ENCODE measurements at regions not wholly inside any gene's neighbourhood (a gene's known extent, or its start where the extent isn't known, plus 50 kb on each side); places are given as distances from the start of the nearest gene placed in this dataset.

DNA sequence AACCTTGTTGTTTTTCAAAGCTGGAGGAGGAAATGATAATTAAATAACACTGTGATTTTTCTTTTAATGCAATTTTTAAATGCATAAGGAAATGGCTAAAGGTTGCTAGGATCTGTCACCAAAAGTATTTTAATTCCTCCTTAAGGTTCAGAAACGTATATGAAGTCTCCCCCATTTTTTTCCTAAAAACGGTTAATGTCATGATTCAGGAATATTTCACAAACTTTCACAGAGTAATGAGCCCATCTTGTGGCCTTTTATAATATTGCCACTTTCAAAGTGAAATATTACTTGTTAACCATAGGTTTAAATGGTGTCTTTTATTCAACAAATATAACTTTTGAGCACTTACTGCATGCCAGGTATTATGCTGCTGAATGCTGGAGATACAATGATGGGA, 99.5 kb upstream of the USP38 start:
- no peaks in the 10 kb centered on the region for H3K27me3 ChIP-seq (ENCODE audit: control insufficient read depth in 1 of 2, insufficient read depth in 2 of 2, low read length in 2 of 2)
- no peak overlapping the region for H3K4me3 ChIP-seq (ENCODE audit: low read depth in 1 of 2, low read length in 2 of 2)
- 12 to 18% methylated on average over 2 of the region's 2 CpGs for WGBS, 2 donors
- H3K36me3 ChIP-seq (ENCODE audit: control insufficient read depth in 2 of 2, insufficient read depth in 2 of 2, low read length in 1 of 2), result no peaks in the 10 kb centered on the region
- no peaks in the 10 kb centered on the region for H3K4me1 ChIP-seq (ENCODE audit: control insufficient read depth in 2 of 2, insufficient read depth in 2 of 2, low read length in 1 of 2)
- H3K9me3 ChIP-seq (ENCODE audit: control insufficient read depth in 2 of 2, insufficient read depth in 1 of 2, low read depth in 1 of 2, low read length in 1 of 2), result no peaks in the 10 kb centered on the region
- H3K27ac ChIP-seq (ENCODE audit: low read depth in 2 of 2, low read length in 1 of 2), result no peak overlapping the region

DNA sequence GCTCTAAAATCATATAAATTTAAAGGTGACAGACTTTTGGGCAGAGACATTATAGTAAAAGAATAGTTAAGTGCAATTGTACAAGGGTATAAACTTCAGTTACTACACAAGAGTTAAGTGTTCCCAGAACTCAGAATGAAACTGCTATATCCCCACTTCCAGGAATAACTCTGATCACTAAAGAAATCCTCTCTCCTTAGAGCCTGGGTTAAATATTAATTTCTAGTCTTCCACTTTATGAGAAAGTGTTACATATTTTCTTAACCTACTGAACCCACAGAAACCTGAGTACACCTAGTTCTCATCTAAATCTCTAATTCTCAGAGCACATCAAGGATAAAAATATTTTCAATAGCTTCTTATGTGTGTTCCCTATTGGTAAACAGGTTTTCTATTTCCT, 99.1 kb upstream of the USP38 start:
- Histone ChIP-seq H3K27me3 (ENCODE audit: control insufficient read depth in 1 of 2, insufficient read depth in 2 of 2, low read length in 2 of 2) (no peaks in the 10 kb centered on the region), H3K36me3 (ENCODE audit: control insufficient read depth in 2 of 2, insufficient read depth in 2 of 2, low read length in 1 of 2) (no peaks in the 10 kb centered on the region), H3K27ac (ENCODE audit: low read depth in 2 of 2, low read length in 1 of 2) (no peak overlapping the region), H3K4me3 (ENCODE audit: low read depth in 1 of 2, low read length in 2 of 2) (no peak overlapping the region), H3K9me3 (ENCODE audit: control insufficient read depth in 2 of 2, insufficient read depth in 1 of 2, low read depth in 1 of 2, low read length in 1 of 2) (no peaks in the 10 kb centered on the region), H3K4me1 (ENCODE audit: control insufficient read depth in 2 of 2, insufficient read depth in 2 of 2, low read length in 1 of 2) (no peaks in the 10 kb centered on the region)

DNA sequence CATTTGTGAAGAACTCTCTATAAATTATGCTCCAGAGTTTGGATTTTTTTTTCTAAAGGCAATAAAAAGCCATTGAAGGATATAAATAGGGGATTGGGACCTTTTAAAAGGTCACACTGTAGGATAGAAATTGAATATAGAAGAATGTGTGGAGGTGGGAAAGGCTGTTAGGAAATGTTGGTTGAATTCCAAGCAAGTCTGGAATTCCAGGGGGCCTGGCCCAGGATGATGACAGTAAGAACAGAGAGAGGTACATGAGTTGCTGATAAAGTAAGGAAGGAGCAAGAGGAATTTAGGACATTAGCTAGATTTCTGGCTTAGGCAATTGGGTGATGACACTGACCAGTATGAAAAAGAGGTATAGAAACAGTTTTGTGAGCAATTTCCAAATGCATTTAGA, 95.4 kb upstream of the USP38 start:
- no peak overlapping the region for H3K4me3 ChIP-seq (ENCODE audit: low read depth in 1 of 2, low read length in 2 of 2)
- H3K9me3 ChIP-seq (ENCODE audit: control insufficient read depth in 2 of 2, insufficient read depth in 1 of 2, low read depth in 1 of 2, low read length in 1 of 2), result no peaks in the 10 kb centered on the region
- no peak overlapping the region for H3K27ac ChIP-seq (ENCODE audit: low read depth in 2 of 2, low read length in 1 of 2)
- H3K36me3 ChIP-seq (ENCODE audit: control insufficient read depth in 2 of 2, insufficient read depth in 2 of 2, low read length in 1 of 2), result no peaks in the 10 kb centered on the region
- H3K27me3 ChIP-seq (ENCODE audit: control insufficient read depth in 1 of 2, insufficient read depth in 2 of 2, low read length in 2 of 2), result no peaks in the 10 kb centered on the region
- no peaks in the 10 kb centered on the region for H3K4me1 ChIP-seq (ENCODE audit: control insufficient read depth in 2 of 2, insufficient read depth in 2 of 2, low read length in 1 of 2)

DNA sequence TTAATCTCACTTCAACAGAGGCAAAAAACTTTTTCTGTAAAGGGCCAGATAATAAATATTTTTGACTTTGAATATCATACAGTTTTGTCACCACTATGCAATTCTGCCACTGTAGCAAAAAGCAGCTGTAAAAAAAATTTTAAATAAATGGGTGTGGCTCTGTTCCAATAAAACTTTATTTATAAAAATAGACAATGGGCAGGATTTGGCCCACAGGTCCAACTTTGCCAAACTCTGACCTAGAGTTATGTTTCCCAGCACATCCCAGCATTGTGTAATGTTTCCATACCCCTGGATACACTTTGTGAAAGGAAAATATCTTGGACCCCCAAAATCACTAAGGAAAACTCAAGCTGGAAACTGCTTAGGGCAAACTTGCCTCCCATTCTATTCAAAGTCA, 94.9 kb upstream of the USP38 start:
- no peaks in the 10 kb centered on the region for H3K9me3 ChIP-seq (ENCODE audit: control insufficient read depth in 2 of 2, insufficient read depth in 1 of 2, low read depth in 1 of 2, low read length in 1 of 2)
- H3K36me3 ChIP-seq (ENCODE audit: control insufficient read depth in 2 of 2, insufficient read depth in 2 of 2, low read length in 1 of 2), result no peaks in the 10 kb centered on the region
- no peaks in the 10 kb centered on the region for H3K4me1 ChIP-seq (ENCODE audit: control insufficient read depth in 2 of 2, insufficient read depth in 2 of 2, low read length in 1 of 2)
- H3K27me3 ChIP-seq (ENCODE audit: control insufficient read depth in 1 of 2, insufficient read depth in 2 of 2, low read length in 2 of 2), result no peaks in the 10 kb centered on the region
- no peak overlapping the region for H3K27ac ChIP-seq (ENCODE audit: low read depth in 2 of 2, low read length in 1 of 2)
- H3K4me3 ChIP-seq (ENCODE audit: low read depth in 1 of 2, low read length in 2 of 2), result no peak overlapping the region

DNA sequence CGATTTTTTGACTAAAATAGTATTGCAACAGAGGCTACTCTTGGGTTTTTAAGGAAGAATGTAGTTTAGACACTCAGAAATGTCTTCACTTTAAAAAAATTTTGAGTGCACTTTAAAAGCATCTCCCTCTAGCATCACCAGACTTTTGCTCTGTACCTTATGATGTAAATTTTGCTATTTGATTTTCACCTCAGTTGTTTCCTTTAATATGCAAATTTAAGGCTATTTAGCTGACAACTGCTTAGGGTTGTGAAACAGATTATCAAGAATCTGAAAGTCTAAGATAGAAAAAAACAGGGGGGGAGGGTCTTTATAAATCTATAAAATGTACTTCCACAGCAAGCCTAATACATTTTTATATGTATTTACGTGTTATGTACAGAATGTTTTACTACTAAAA, 92.9 kb upstream of the USP38 start:
- 80 to 85% methylated on average over 2 of the region's 2 CpGs for WGBS, 2 donors
- Histone ChIP-seq H3K4me1 (ENCODE audit: control insufficient read depth in 2 of 2, insufficient read depth in 2 of 2, low read length in 1 of 2) (no peaks in the 10 kb centered on the region), H3K27me3 (ENCODE audit: control insufficient read depth in 1 of 2, insufficient read depth in 2 of 2, low read length in 2 of 2) (no peaks in the 10 kb centered on the region)

DNA sequence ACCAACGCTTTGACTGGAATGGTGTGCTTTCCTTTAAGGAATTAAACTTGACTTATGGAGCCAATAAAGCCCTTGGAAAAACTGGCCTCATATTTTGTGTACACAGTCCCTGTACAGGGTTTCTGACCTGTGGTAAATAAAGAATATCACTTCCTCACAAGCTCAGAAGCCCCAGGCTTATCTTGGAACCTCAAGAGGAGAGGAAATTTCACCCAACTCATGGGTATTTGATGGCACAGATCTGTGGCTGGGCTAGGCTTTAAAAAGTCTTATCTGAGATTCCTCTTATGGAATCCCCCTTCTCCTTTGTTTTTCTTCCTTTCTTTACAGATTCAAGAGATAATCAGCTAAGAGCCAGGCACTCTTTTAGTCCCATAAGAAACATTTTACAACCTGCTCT, 89.3 kb upstream of the USP38 start:
- H3K9me3 ChIP-seq (ENCODE audit: control insufficient read depth in 2 of 2, insufficient read depth in 1 of 2, low read depth in 1 of 2, low read length in 1 of 2), result no peaks in the 10 kb centered on the region
- no peaks in the 10 kb centered on the region for H3K4me1 ChIP-seq (ENCODE audit: control insufficient read depth in 2 of 2, insufficient read depth in 2 of 2, low read length in 1 of 2)
- WGBS, 2 donors, result 74% methylated on average over 1 of the region's 1 CpG
- no peak overlapping the region for H3K4me3 ChIP-seq (ENCODE audit: low read depth in 1 of 2, low read length in 2 of 2)
- no peaks in the 10 kb centered on the region for H3K27me3 ChIP-seq (ENCODE audit: control insufficient read depth in 1 of 2, insufficient read depth in 2 of 2, low read length in 2 of 2)
- H3K27ac ChIP-seq (ENCODE audit: low read depth in 2 of 2, low read length in 1 of 2), result no peak overlapping the region
- H3K36me3 ChIP-seq (ENCODE audit: control insufficient read depth in 2 of 2, insufficient read depth in 2 of 2, low read length in 1 of 2), result no peaks in the 10 kb centered on the region

More for the DNA sequence above, 92.9 kb upstream of the USP38 start:
- H3K4me3 ChIP-seq (ENCODE audit: low read depth in 1 of 2, low read length in 2 of 2), result no peak overlapping the region
- no peaks in the 10 kb centered on the region for H3K9me3 ChIP-seq (ENCODE audit: control insufficient read depth in 2 of 2, insufficient read depth in 1 of 2, low read depth in 1 of 2, low read length in 1 of 2)
- H3K36me3 ChIP-seq (ENCODE audit: control insufficient read depth in 2 of 2, insufficient read depth in 2 of 2, low read length in 1 of 2), result no peaks in the 10 kb centered on the region
- H3K27ac ChIP-seq (ENCODE audit: low read depth in 2 of 2, low read length in 1 of 2), result no peak overlapping the region

DNA sequence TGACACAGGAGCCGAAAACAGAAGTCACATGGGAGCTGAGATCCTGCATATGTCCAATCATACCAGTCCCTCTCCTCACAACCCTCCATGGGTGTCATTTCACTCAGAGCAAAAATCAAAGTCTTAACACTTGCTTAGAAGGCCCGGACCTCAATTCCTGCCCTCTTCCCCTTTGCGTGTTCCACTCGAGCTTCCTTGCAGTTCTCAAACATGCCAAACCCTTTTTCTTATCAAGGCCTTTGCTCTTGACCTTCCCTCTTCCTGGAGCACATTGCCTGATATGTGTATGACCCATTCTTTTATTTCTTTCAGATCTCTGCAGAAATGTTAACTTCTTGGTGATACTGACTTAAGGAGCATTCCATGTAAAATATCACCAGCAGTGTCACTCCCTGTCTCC, 87.0 kb upstream of the USP38 start:
- H3K4me1 ChIP-seq (ENCODE audit: control insufficient read depth in 2 of 2, insufficient read depth in 2 of 2, low read length in 1 of 2), result no peaks in the 10 kb centered on the region
- H3K27ac ChIP-seq (ENCODE audit: low read depth in 2 of 2, low read length in 1 of 2), result no peak overlapping the region
- WGBS, 2 donors, result 57 to 62% methylated on average over 4 of the region's 4 CpGs
- no peaks in the 10 kb centered on the region for H3K27me3 ChIP-seq (ENCODE audit: control insufficient read depth in 1 of 2, insufficient read depth in 2 of 2, low read length in 2 of 2)
- no peaks in the 10 kb centered on the region for H3K36me3 ChIP-seq (ENCODE audit: control insufficient read depth in 2 of 2, insufficient read depth in 2 of 2, low read length in 1 of 2)
- H3K9me3 ChIP-seq (ENCODE audit: control insufficient read depth in 2 of 2, insufficient read depth in 1 of 2, low read depth in 1 of 2, low read length in 1 of 2), result no peaks in the 10 kb centered on the region
- no peak overlapping the region for H3K4me3 ChIP-seq (ENCODE audit: low read depth in 1 of 2, low read length in 2 of 2)

DNA sequence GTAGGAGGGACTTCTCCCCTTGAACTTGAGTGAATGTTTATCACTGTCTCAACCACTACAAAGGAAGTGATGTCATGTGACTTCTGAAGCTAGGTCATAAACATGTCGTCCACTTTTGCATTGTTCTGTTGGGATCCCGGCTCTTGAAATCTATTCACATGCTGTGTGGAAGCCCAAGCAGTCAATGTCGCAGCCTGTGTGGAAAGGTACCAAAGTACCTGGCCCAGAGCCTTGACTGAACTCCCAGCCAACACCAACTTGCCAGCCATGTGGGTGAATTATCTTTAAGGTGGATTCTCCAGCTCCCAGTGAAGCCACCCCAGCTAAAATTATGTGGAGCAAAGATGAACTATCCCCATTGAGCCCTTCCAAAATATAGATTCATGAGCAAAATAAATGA, 85.0 kb upstream of the USP38 start:
- no peaks in the 10 kb centered on the region for H3K36me3 ChIP-seq (ENCODE audit: control insufficient read depth in 2 of 2, insufficient read depth in 2 of 2, low read length in 1 of 2)
- no peaks in the 10 kb centered on the region for H3K4me1 ChIP-seq (ENCODE audit: control insufficient read depth in 2 of 2, insufficient read depth in 2 of 2, low read length in 1 of 2)
- H3K9me3 ChIP-seq (ENCODE audit: control insufficient read depth in 2 of 2, insufficient read depth in 1 of 2, low read depth in 1 of 2, low read length in 1 of 2), result no peaks in the 10 kb centered on the region
- H3K27me3 ChIP-seq (ENCODE audit: control insufficient read depth in 1 of 2, insufficient read depth in 2 of 2, low read length in 2 of 2), result no peaks in the 10 kb centered on the region
- H3K27ac ChIP-seq (ENCODE audit: low read depth in 2 of 2, low read length in 1 of 2), result no peak overlapping the region
- H3K4me3 ChIP-seq (ENCODE audit: low read depth in 1 of 2, low read length in 2 of 2), result no peak overlapping the region
- 83% methylated on average over 3 of the region's 3 CpGs for WGBS, 2 donors

DNA sequence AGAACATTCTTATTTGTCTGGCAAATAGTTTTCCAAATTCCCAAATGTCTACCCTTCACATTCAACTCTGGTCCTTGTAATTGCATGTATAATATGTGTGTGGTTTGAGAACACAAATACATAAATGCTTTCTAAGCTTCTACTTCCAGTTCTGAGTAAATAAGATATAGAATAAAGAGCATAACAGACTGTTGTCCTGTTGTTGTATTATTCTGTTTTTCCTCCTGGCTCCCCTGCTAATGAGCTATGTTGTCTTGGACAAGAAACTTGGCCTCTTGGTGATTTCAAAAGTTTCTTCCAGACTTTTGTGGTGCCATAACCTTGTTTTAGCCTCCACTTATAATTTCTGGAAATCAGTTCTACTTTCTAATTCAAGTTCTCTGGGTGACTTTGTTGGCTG, 75.3 kb upstream of the USP38 start:
- no peak overlapping the region for H3K4me3 ChIP-seq (ENCODE audit: low read depth in 1 of 2, low read length in 2 of 2)
- H3K36me3 ChIP-seq (ENCODE audit: control insufficient read depth in 2 of 2, insufficient read depth in 2 of 2, low read length in 1 of 2), result no peaks in the 10 kb centered on the region
- no peaks in the 10 kb centered on the region for H3K4me1 ChIP-seq (ENCODE audit: control insufficient read depth in 2 of 2, insufficient read depth in 2 of 2, low read length in 1 of 2)
- no peak overlapping the region for H3K27ac ChIP-seq (ENCODE audit: low read depth in 2 of 2, low read length in 1 of 2)
- H3K9me3 ChIP-seq (ENCODE audit: control insufficient read depth in 2 of 2, insufficient read depth in 1 of 2, low read depth in 1 of 2, low read length in 1 of 2), result no peaks in the 10 kb centered on the region
- no peaks in the 10 kb centered on the region for H3K27me3 ChIP-seq (ENCODE audit: control insufficient read depth in 1 of 2, insufficient read depth in 2 of 2, low read length in 2 of 2)

DNA sequence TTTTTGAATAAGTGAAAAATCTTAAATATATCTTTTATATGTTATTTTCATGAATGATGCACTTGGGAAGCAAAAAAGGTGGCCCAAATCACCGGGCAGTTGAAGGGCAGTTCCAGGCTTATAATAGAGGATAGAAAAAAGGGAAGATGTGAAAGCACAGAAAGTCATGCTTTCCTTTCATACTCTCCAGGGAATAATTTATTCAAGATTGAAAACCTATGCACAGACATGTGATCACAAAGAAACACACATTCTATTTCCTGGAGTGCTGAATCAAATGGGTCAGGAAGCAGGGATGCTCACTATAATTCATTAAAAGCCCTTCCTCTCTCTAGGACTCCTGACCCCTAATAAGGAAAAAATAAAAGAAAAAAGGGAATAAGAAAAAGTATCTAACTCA, 66.1 kb upstream of the USP38 start:
- Histone ChIP-seq H3K27ac (ENCODE audit: low read depth in 2 of 2, low read length in 1 of 2) (no peak overlapping the region), H3K4me3 (ENCODE audit: low read depth in 1 of 2, low read length in 2 of 2) (no peak overlapping the region), H3K36me3 (ENCODE audit: control insufficient read depth in 2 of 2, insufficient read depth in 2 of 2, low read length in 1 of 2) (no peaks in the 10 kb centered on the region), H3K27me3 (ENCODE audit: control insufficient read depth in 1 of 2, insufficient read depth in 2 of 2, low read length in 2 of 2) (no peaks in the 10 kb centered on the region), H3K4me1 (ENCODE audit: control insufficient read depth in 2 of 2, insufficient read depth in 2 of 2, low read length in 1 of 2) (no peaks in the 10 kb centered on the region), H3K9me3 (ENCODE audit: control insufficient read depth in 2 of 2, insufficient read depth in 1 of 2, low read depth in 1 of 2, low read length in 1 of 2) (no peaks in the 10 kb centered on the region)
- 94 to 96% methylated on average over 1 of the region's 1 CpG for WGBS, 2 donors

DNA sequence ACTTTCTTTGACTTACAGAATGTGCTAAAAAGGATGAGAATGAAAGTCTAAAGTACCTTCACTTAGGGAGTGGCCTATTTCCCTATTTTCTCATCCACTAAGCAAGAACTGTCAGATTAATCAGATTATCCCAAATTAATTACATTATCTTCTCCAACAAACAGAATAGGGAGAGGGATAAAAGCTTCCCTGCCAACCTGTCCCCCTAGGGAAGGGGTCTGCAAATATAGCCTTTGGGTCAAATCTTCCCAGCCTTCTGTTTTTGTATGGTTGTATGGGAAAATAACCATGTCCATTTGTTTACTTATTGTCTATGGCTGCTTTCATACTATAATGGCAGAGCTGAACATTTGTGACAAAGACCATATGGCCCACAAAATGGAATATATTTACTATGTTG, 57.1 kb upstream of the USP38 start:
- H3K27ac ChIP-seq (ENCODE audit: low read depth in 2 of 2, low read length in 1 of 2), result no peak overlapping the region
- no peaks in the 10 kb centered on the region for H3K9me3 ChIP-seq (ENCODE audit: control insufficient read depth in 2 of 2, insufficient read depth in 1 of 2, low read depth in 1 of 2, low read length in 1 of 2)
- no peak overlapping the region for H3K4me3 ChIP-seq (ENCODE audit: low read depth in 1 of 2, low read length in 2 of 2)
- no peaks in the 10 kb centered on the region for H3K27me3 ChIP-seq (ENCODE audit: control insufficient read depth in 1 of 2, insufficient read depth in 2 of 2, low read length in 2 of 2)
- no peaks in the 10 kb centered on the region for H3K36me3 ChIP-seq (ENCODE audit: control insufficient read depth in 2 of 2, insufficient read depth in 2 of 2, low read length in 1 of 2)
- H3K4me1 ChIP-seq (ENCODE audit: control insufficient read depth in 2 of 2, insufficient read depth in 2 of 2, low read length in 1 of 2), result no peaks in the 10 kb centered on the region
